LNCaP clone FGC (cell line): ENCODE measurements at regions not wholly inside any gene's neighbourhood (a gene's known extent, or its start where the extent isn't known, plus 50 kb on each side); places are given as distances from the start of the nearest gene placed in this dataset.
A peak's percentile ranks its signal among the peaks of the same experiment; 100 is the strongest.
"Not testable (repeated sequence)": the region's sequence is repeated elsewhere in the genome, so short reads cannot be mapped to it uniquely, and the experiment has no call there.

Experiments used
- DNase-seq: peaks from one replicate; pipeline ENCODE4 v3.0.0-alpha.2; 2011; ENCODE audit warnings: low read depth
- H3K4me3 ChIP-seq: 2 replicates; pipeline ENCODE4 v1.5.1; 2011; ENCODE audit warnings: mild to moderate bottlenecking, low read depth, low read length, control low read depth
- CTCF ChIP-seq: IDR thresholded peaks from 2 replicates; pipeline ENCODE4 v1.5.1; 2012; ENCODE audit warnings: mild to moderate bottlenecking; ENCODE audit not compliant: control insufficient read depth, insufficient read depth; ENCODE audit errors: extremely low read depth

GRCh38 chr6:16822529-16822928 is 61.3 kb upstream of the ATXN1 start:
- no peak overlapping the region for H3K4me3 ChIP-seq
- no peak for DNase-seq
- no peak for TF ChIP-seq CTCF

GRCh38 chr6:16821834-16822264 is 60.6 kb upstream of the ATXN1 start:
- H3K4me3 ChIP-seq = no peak overlapping the region
- no peak for TF ChIP-seq CTCF
- DNase-seq = no peak

GRCh38 chr6:16820262-16820661 is 59.0 kb upstream of the ATXN1 start:
- DNase-seq, H3K4me3 ChIP-seq: not testable (repeated sequence)

- DNase-seq = peak; percentile 17
- no peak overlapping the region for H3K4me3 ChIP-seq
- TF ChIP-seq CTCF = peak; percentile 48
These were observed 58.5 kb upstream of the ATXN1 start for GRCh38 chr6:16819752-16820151.

- no peak for DNase-seq
- no peak overlapping the region for H3K4me3 ChIP-seq
- no peak for TF ChIP-seq CTCF
These were observed 57.8 kb upstream of the ATXN1 start for GRCh38 chr6:16818992-16819626.

- DNase-seq = no peak
- no peak for TF ChIP-seq CTCF
- H3K4me3 ChIP-seq = no peak overlapping the region
These were observed 56.3 kb upstream of the ATXN1 start for GRCh38 chr6:16817594-16817993.

- no peak for DNase-seq
- H3K4me3 ChIP-seq = no peak overlapping the region
- no peak for TF ChIP-seq CTCF
These were observed 55.6 kb upstream of the ATXN1 start for GRCh38 chr6:16816891-16817290.
